ENCODE measurements at regions not wholly inside any gene's neighbourhood (a gene's known extent, or its start where the extent isn't known, plus 50 kb on each side); places are given as distances from the start of the nearest gene placed in this dataset.

DNA sequence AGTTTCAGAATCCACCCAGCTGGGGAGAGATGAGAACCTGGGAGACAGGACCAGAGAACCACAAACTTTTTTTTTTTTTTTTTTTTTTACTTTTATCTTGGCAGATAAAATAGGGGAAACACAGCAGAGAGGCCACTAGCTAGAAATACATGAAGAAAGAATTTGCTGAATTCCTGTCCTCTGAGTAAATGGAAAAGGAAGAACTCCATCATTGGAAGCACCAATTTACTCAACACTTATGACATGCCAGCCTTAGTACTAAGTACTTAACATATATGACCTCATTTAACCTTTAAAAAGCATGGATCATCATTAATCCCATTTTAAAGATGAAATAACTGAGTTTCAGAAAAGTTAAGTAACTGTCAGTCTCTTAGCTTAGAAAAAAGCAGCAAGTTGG lies 343.0 kb upstream of the NPSR1 start:
- H3K27me3 ChIP-seq (ENCODE audit: insufficient read depth, low read length), result no peaks in the 10 kb centered on the region
- H3K9me3 ChIP-seq (ENCODE audit: control insufficient read depth in 1 of 2, insufficient read depth in 1 of 2, low read depth in 1 of 2, low read length in 2 of 2), result no peaks in the 10 kb centered on the region
- no peak overlapping the region for H3K4me3 ChIP-seq (replicated peaks in 1 of 2; ENCODE audit: low read depth in 1 of 2, low read length in 2 of 2)
- no peaks in the 10 kb centered on the region for H4K20me1 ChIP-seq (ENCODE audit: insufficient read depth)
- H3K79me2 ChIP-seq (ENCODE audit: insufficient read depth, low read length), result no peaks in the 10 kb centered on the region
- no peak overlapping the region for H2AFZ ChIP-seq (ENCODE audit: low read depth, low read length, poor library complexity, severe bottlenecking)
- intact Hi-C loops (cut with micrococcal nuclease), result loop anchor here (5.0 kb wide), 1 partner anchor 178 kb away; no protein-coding TSS in a partner anchor
- H3K36me3 ChIP-seq (ENCODE audit: control insufficient read depth in 1 of 2, insufficient read depth in 2 of 2, low read length in 2 of 2), result no peaks in the 10 kb centered on the region
- RAD21 ChIA-PET (ENCODE audit: low non-redundant PET in 1 of 2, low total read pairs in 2 of 2, uncharacterized antibody in 2 of 2, unreplicated experiment in 2 of 2), result no interaction called here
- BruUV-seq (replicated peaks), result no TSS peak
- H3K27ac ChIP-seq (ENCODE audit: low read depth, low read length), result no peak overlapping the region
- DNase-seq (ENCODE audit: low read depth, low spot score), result no peak
- H3K9me2 ChIP-seq (ENCODE audit: insufficient read depth), result no peaks in the 10 kb centered on the region
- H3K4me2 ChIP-seq (ENCODE audit: low read length), result no peak overlapping the region
- CTCF ChIA-PET, result no interaction called here
- POLR2A ChIA-PET, result no interaction called here
- TF ChIP-seq SRF (IDR thresholded peaks at IDR 0.05; ENCODE audit: low read depth), result no peak
- no peak for TF ChIP-seq EGR1 (IDR thresholded peaks at IDR 0.05; ENCODE audit: low read depth)
- TF ChIP-seq ATF3 (IDR thresholded peaks at IDR 0.05), result no peak
- TF ChIP-seq POLR2A (IDR thresholded peaks at IDR 0.05; ENCODE audit: borderline replicate concordance, extremely low read depth, insufficient read depth, insufficient read length), result no peak
- TF ChIP-seq EZH2 (IDR thresholded peaks at IDR 0.05), result no peak
- no peak for TF ChIP-seq TCF7L2 (IDR thresholded peaks at IDR 0.05; ENCODE audit: borderline replicate concordance, extremely low read depth, insufficient read depth, insufficient read length)
- TF ChIP-seq SP1 (IDR thresholded peaks at IDR 0.05; ENCODE audit: low read depth), result no peak
- no peak for TF ChIP-seq POLR2AphosphoS5 (IDR thresholded peaks at IDR 0.05; ENCODE audit: low read depth, low read length)
- TF ChIP-seq RAD21 (IDR thresholded peaks at IDR 0.05; ENCODE audit: low read depth), result no peak
- TF ChIP-seq CEBPB (IDR thresholded peaks at IDR 0.05; ENCODE audit: low read depth), result no peak
- TF ChIP-seq SIN3A (IDR thresholded peaks at IDR 0.05; ENCODE audit: low read depth), result no peak
- no peak for TF ChIP-seq YY1 (IDR thresholded peaks at IDR 0.05; ENCODE audit: extremely low read depth, insufficient replicate concordance, low read depth, low read length)
- no peak for TF ChIP-seq ZFX (IDR thresholded peaks at IDR 0.05)
- TF ChIP-seq, protein P1, sequence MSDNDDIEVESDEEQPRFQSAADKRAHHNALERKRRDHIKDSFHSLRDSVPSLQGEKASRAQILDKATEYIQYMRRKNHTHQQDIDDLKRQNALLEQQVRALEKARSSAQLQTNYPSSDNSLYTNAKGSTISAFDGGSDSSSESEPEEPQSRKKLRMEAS (IDR thresholded peaks at IDR 0.05), result no peak
- no peak for TF ChIP-seq JUND (IDR thresholded peaks at IDR 0.05)
- TF ChIP-seq, protein P2, sequence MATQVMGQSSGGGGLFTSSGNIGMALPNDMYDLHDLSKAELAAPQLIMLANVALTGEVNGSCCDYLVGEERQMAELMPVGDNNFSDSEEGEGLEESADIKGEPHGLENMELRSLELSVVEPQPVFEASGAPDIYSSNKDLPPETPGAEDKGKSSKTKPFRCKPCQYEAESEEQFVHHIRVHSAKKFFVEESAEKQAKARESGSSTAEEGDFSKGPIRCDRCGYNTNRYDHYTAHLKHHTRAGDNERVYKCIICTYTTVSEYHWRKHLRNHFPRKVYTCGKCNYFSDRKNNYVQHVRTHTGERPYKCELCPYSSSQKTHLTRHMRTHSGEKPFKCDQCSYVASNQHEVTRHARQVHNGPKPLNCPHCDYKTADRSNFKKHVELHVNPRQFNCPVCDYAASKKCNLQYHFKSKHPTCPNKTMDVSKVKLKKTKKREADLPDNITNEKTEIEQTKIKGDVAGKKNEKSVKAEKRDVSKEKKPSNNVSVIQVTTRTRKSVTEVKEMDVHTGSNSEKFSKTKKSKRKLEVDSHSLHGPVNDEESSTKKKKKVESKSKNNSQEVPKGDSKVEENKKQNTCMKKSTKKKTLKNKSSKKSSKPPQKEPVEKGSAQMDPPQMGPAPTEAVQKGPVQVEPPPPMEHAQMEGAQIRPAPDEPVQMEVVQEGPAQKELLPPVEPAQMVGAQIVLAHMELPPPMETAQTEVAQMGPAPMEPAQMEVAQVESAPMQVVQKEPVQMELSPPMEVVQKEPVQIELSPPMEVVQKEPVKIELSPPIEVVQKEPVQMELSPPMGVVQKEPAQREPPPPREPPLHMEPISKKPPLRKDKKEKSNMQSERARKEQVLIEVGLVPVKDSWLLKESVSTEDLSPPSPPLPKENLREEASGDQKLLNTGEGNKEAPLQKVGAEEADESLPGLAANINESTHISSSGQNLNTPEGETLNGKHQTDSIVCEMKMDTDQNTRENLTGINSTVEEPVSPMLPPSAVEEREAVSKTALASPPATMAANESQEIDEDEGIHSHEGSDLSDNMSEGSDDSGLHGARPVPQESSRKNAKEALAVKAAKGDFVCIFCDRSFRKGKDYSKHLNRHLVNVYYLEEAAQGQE (IDR thresholded peaks at IDR 0.05; ENCODE audit: low read depth), result no peak
- TF ChIP-seq, protein P3, sequence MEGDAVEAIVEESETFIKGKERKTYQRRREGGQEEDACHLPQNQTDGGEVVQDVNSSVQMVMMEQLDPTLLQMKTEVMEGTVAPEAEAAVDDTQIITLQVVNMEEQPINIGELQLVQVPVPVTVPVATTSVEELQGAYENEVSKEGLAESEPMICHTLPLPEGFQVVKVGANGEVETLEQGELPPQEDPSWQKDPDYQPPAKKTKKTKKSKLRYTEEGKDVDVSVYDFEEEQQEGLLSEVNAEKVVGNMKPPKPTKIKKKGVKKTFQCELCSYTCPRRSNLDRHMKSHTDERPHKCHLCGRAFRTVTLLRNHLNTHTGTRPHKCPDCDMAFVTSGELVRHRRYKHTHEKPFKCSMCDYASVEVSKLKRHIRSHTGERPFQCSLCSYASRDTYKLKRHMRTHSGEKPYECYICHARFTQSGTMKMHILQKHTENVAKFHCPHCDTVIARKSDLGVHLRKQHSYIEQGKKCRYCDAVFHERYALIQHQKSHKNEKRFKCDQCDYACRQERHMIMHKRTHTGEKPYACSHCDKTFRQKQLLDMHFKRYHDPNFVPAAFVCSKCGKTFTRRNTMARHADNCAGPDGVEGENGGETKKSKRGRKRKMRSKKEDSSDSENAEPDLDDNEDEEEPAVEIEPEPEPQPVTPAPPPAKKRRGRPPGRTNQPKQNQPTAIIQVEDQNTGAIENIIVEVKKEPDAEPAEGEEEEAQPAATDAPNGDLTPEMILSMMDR (IDR thresholded peaks at IDR 0.05 in 2 of 3, conservative IDR thresholded peaks at IDR 0.05 in 1 of 3; ENCODE audit: borderline replicate concordance in 1 of 3, insufficient read depth in 1 of 3, low read depth in 2 of 3, low read length in 2 of 3), result no peak
- TF ChIP-seq CBX3 (IDR thresholded peaks at IDR 0.05; ENCODE audit: low read depth), result no peak
- H3K4me1 ChIP-seq (ENCODE audit: control insufficient read depth in 1 of 2, insufficient read depth in 2 of 2, low read length in 2 of 2), result no peaks in the 10 kb centered on the region
- H3K9ac ChIP-seq (ENCODE audit: low read length), result no peak overlapping the region
- no peak for ATAC-seq
